Brain microvascular endothelial cell (primary cell): ENCODE measurements at regions not wholly inside any gene's neighbourhood (a gene's known extent, or its start where the extent isn't known, plus 50 kb on each side); places are given as distances from the start of the nearest gene placed in this dataset.

Experiments
- DNase-seq: peaks from one replicate; pipeline ENCODE4 v3.0.0-alpha.2; 2020
- H3K27ac ChIP-seq: fragments of 250-450 bp; sonication (Bioruptor Pico); 2 replicates; pipeline ENCODE4 v1.5.1; 2020; ENCODE audit warnings: mild to moderate bottlenecking, moderate library complexity
- H3K27me3 ChIP-seq: fragments of 250-450 bp; sonication (Bioruptor Pico); replicated peaks from 2 replicates; pipeline ENCODE4 v1.5.1; 2020; ENCODE audit warnings: mild to moderate bottlenecking
- H3K36me3 ChIP-seq: fragments of 250-450 bp; sonication (Bioruptor Pico); replicated peaks from 2 replicates; pipeline ENCODE4 v1.5.1; 2020; ENCODE audit warnings: mild to moderate bottlenecking
- H3K4me3 ChIP-seq: 2 replicates; pipeline ENCODE4 v1.5.1; 2011; ENCODE audit warnings: low read depth, mild to moderate bottlenecking, control low read depth, low read length, moderate library complexity
- in situ Hi-C: cut with HindIII; loops from 2 replicates; pipeline ENCODE4 v1.10.0; 2017; ENCODE audit warnings: low sequenced_read_pairs, low pct_ligation_motif_present
- TF ChIP-seq, protein P1 (sequence below): IDR thresholded peaks from 2 replicates; pipeline ENCODE4 v1.5.1; 2011; ENCODE audit warnings: low read depth, mild to moderate bottlenecking, moderate library complexity, low read length, control low read depth, inconsistent platforms; ENCODE audit errors: missing control alignments

DNA sequence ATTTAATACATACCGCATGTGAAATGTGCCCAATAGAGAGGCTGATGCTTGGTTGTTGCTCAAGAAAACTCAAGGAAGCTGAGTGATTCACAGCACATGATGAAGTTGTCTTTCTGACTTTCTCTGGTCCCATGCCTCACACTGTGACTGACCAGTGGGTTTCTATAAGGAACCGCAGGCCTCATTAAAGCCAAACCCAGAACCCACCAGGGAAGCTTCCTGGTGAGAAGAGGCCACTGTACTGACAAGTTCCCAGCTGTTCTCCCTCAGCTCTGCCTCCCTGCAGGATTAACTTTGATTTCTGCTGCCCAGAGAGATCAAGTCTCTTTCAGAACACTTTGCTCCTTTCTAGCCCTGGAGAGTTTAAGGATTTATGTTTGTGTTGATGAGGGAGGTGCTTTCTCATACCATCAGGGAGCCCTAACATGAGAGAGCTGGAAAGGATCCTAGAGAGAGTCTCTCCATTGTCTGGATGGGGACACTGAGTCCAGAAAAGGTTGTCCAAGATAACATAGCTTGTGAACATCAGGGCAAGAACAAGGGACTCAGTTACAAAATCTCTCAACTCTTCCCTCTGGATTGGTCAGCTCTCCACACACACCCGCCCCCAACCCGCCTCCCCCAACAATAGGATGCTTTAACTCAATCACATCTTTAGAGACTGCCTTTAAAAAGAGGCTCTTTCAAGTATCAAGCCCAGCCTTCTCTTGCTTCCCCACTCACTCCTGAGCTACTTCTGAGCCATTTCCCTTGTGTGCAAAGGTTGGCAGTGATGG, 303.2 kb upstream of the TLE3 start:
- TF ChIP-seq, protein P1, sequence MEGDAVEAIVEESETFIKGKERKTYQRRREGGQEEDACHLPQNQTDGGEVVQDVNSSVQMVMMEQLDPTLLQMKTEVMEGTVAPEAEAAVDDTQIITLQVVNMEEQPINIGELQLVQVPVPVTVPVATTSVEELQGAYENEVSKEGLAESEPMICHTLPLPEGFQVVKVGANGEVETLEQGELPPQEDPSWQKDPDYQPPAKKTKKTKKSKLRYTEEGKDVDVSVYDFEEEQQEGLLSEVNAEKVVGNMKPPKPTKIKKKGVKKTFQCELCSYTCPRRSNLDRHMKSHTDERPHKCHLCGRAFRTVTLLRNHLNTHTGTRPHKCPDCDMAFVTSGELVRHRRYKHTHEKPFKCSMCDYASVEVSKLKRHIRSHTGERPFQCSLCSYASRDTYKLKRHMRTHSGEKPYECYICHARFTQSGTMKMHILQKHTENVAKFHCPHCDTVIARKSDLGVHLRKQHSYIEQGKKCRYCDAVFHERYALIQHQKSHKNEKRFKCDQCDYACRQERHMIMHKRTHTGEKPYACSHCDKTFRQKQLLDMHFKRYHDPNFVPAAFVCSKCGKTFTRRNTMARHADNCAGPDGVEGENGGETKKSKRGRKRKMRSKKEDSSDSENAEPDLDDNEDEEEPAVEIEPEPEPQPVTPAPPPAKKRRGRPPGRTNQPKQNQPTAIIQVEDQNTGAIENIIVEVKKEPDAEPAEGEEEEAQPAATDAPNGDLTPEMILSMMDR, result no peak
- H3K27me3 ChIP-seq, result peaks cover 40% of the 10 kb centered on the region
- no peak for DNase-seq
- no peaks in the 10 kb centered on the region for H3K36me3 ChIP-seq
- no peak overlapping the region for H3K4me3 ChIP-seq
- in situ Hi-C loops, result no loop called here
- H3K27ac ChIP-seq, result no peak overlapping the region

DNA sequence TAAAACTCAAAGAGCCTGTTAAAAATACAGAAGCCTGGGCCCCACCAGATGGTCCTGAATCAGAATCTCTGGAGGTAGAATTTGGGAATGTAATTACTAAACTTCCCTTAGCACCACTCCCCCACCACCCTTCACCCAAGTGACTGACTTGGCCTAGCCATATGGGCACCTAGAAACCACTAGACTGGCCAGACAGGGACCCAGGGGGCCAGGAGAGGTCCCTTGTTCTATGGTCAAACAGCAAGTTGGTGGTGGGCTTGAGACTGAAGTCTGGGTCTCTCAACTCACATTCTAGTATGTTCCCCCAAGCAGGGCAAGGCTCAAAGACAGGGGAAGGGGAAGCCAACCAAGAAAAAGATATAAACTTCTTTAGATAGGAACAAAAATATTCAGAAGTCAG, 301.5 kb upstream of the TLE3 start:
- in situ Hi-C loops, result no loop called here
- TF ChIP-seq, protein P1, result no peak
- Histone ChIP-seq H3K27me3 (peaks cover 53% of the 10 kb centered on the region), H3K27ac (no peak overlapping the region), H3K4me3 (no peak overlapping the region), H3K36me3 (no peaks in the 10 kb centered on the region)
- DNase-seq, result no peak

DNA sequence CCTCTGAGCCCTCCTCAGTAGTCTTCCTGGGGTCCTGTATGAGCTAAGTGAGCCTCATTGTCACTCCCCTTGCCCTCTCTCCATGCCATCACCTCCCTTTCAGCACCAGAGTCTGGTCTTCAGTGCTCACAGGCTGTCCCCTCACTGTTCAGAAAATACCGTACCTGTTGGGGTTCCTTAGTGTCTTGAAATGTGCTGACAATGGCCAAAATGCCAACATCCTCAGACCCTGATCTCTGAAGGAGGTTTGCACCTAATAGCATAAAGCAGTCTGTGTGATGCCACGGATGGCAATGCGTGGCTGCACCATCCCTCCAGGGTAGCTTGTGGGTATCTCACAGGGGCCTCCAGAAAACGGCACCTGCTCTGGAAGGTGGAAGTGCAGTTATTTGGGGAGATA, 301.0 kb upstream of the TLE3 start:
- DNase-seq, result no peak
- H3K27ac ChIP-seq, result no peak overlapping the region
- peaks cover 56% of the 10 kb centered on the region for H3K27me3 ChIP-seq
- no peak overlapping the region for H3K4me3 ChIP-seq
- in situ Hi-C loops, result no loop called here
- TF ChIP-seq, protein P1, result no peak
- H3K36me3 ChIP-seq, result no peaks in the 10 kb centered on the region

DNA sequence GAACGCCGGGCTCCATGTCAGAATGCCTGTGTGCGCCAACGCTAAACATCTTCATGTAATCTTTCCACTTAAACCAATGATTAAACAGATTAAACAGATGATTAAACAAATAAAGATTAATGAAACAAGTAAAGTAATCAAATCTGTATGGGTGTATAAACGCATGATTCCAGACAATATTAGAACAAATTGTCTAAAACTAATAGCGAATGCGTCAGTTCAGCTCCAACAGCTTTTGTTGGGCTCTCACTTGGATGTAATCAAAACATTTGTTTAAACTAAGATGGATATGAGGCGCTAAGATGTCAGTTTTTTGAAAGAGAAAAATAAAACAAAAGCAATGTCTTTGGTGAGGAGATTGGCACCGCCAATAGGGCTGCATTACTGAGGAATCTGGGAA, 299.1 kb upstream of the TLE3 start:
- TF ChIP-seq, protein P1, result no peak
- DNase-seq, result no peak
- Histone ChIP-seq H3K4me3 (no peak overlapping the region), H3K27ac (no peak overlapping the region), H3K27me3 (peaks cover 52% of the 10 kb centered on the region), H3K36me3 (no peaks in the 10 kb centered on the region)
- in situ Hi-C loops, result no loop called here

DNA sequence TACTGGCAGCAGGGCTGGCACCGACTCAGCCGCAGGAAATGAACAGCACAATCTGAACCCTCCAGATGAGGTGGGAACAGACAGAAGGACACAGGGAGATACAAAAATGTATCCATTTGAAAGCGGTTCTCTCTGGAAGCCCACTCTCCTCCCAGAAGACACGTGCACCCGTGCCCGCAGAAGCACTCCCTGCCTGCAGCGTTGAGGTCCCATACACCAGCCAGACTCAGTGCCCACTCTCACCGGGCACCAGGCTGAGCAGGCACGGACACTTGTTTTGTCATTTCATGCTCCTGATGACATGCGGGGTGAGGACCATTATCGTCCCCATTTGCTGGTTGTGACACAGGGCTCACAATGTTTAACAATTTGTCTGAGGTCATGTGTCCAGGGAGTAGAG, 297.4 kb upstream of the TLE3 start:
- Histone ChIP-seq H3K4me3 (no peak overlapping the region), H3K27me3 (peaks cover 46% of the 10 kb centered on the region), H3K27ac (no peak overlapping the region), H3K36me3 (no peaks in the 10 kb centered on the region)
- TF ChIP-seq, protein P1, result no peak
- in situ Hi-C loops, result no loop called here
- DNase-seq, result no peak

DNA sequence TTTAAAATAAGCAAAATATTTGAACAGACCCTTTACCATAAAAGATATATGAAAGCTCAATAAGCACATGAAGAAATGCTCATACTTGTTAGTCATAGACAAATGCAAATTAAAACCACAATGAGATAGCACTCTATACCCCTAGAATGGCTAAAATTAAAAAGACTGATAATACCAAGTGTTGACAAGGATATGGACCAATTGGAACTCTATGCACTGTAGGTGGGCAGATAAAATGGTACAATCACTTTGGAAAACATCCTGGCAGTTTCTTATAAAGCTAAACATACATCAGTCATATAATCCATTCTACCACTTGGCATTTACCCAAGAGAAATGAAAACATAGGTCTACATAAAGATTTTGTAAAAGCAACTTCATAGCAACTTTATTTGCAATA, 293.0 kb upstream of the TLE3 start:
- no peak overlapping the region for H3K4me3 ChIP-seq
- H3K27ac ChIP-seq, result no peak overlapping the region
- H3K27me3 ChIP-seq, result peaks cover 20% of the 10 kb centered on the region
- in situ Hi-C loops, result no loop called here
- H3K36me3 ChIP-seq, result no peaks in the 10 kb centered on the region
- TF ChIP-seq, protein P1, result no peak
- no peak for DNase-seq
